ENCODE measurements at regions not wholly inside any gene's neighbourhood (a gene's known extent, or its start where the extent isn't known, plus 50 kb on each side); places are given as distances from the start of the nearest gene placed in this dataset.
"Not testable (repeated sequence)": the region's sequence is repeated elsewhere in the genome, so short reads cannot be mapped to it uniquely, and the experiment has no call there.

GRCh38 chr18:9021458-9021857 is 81.0 kb upstream of the NDUFV2 start:
- DNase-seq = no peak

GRCh38 chr18:9022397-9023155 is 79.9 kb upstream of the NDUFV2 start:
- DNase-seq = no peak

- not testable (repeated sequence) for DNase-seq
These were observed 78.4 kb upstream of the NDUFV2 start for GRCh38 chr18:9024031-9024646.

- DNase-seq = no peak
These were observed 77.2 kb upstream of the NDUFV2 start for GRCh38 chr18:9025091-9025838.

- DNase-seq = no peak
These were observed 73.4 kb upstream of the NDUFV2 start for GRCh38 chr18:9029131-9029530.

- DNase-seq = no peak
These were observed 70.0 kb upstream of the NDUFV2 start for GRCh38 chr18:9032519-9032918.

- DNase-seq = no peak
These were observed 64.1 kb upstream of the NDUFV2 start for GRCh38 chr18:9038277-9038871.

- no peak for DNase-seq
These were observed 62.9 kb upstream of the NDUFV2 start for GRCh38 chr18:9039441-9040071.

GRCh38 chr18:9042766-9043481 is 59.6 kb upstream of the NDUFV2 start:
- no peak for DNase-seq

- DNase-seq = no peak
These were observed 58.9 kb upstream of the NDUFV2 start for GRCh38 chr18:9043581-9043980.

- DNase-seq = no peak
These were observed 54.8 kb upstream of the NDUFV2 start for GRCh38 chr18:9047715-9048114.

- no peak for DNase-seq
These were observed 54.3 kb upstream of the NDUFV2 start for GRCh38 chr18:9048236-9048635.

GRCh38 chr18:9048808-9049494 is 53.5 kb upstream of the NDUFV2 start:
- DNase-seq = no peak

- DNase-seq = no peak
These were observed 53.0 kb upstream of the NDUFV2 start for GRCh38 chr18:9049495-9049809.

GRCh38 chr18:9050628-9051284 is 51.7 kb upstream of the NDUFV2 start:
- not testable (repeated sequence) for DNase-seq

Data from stimulated activated CD4-positive, alpha-beta T cell treated with anti-CD3 and anti-CD28 coated beads, Interleukin-4, amount 100 ng/mL, for 1 hour (primary cell).